Fibroblast of mammary gland (primary cell): ENCODE measurements at regions not wholly inside any gene's neighbourhood (a gene's known extent, or its start where the extent isn't known, plus 50 kb on each side); places are given as distances from the start of the nearest gene placed in this dataset.

Source experiments
- DNase-seq: peaks from one replicate; pipeline ENCODE4 v3.0.0-alpha.2; 2010; ENCODE audit warnings: low read depth
- H3K4me3 ChIP-seq: 2 replicates; pipeline ENCODE4 v1.5.1; 2011; ENCODE audit warnings: low read depth, mild to moderate bottlenecking, low read length, moderate library complexity; ENCODE audit not compliant: control insufficient read depth
- CTCF ChIP-seq: conservative IDR thresholded peaks from 2 replicates; pipeline ENCODE4 v1.5.1; 2011; ENCODE audit warnings: low read depth, low read length, inconsistent platforms; ENCODE audit not compliant: control insufficient read depth, insufficient read depth

GRCh38 chr7:125606671-125607070 lies 677.0 kb upstream of the POT1 start:
- no peak overlapping the region for H3K4me3 ChIP-seq
- DNase-seq, result no peak
- TF ChIP-seq CTCF, result no peak

- DNase-seq, result peak; percentile 1
- no peak for TF ChIP-seq CTCF
- no peak overlapping the region for H3K4me3 ChIP-seq
Observed at GRCh38 chr7:125605241-125605640, 675.6 kb upstream of the POT1 start.

- no peak for TF ChIP-seq CTCF
- no peak overlapping the region for H3K4me3 ChIP-seq
- DNase-seq, result no peak
Observed at GRCh38 chr7:125602441-125602840, 672.8 kb upstream of the POT1 start.

GRCh38 chr7:125599387-125599786 lies 669.8 kb upstream of the POT1 start:
- H3K4me3 ChIP-seq, result no peak overlapping the region
- no peak for TF ChIP-seq CTCF
- no peak for DNase-seq

GRCh38 chr7:125592331-125592730 lies 662.7 kb upstream of the POT1 start:
- TF ChIP-seq CTCF, result no peak
- no peak for DNase-seq
- H3K4me3 ChIP-seq, result no peak overlapping the region

GRCh38 chr7:125573126-125573525 lies 643.5 kb upstream of the POT1 start:
- no peak for TF ChIP-seq CTCF
- DNase-seq, result no peak
- H3K4me3 ChIP-seq, result no peak overlapping the region

- no peak overlapping the region for H3K4me3 ChIP-seq
- no peak for DNase-seq
Observed at GRCh38 chr7:125572414-125572813, 642.8 kb upstream of the POT1 start.

More at GRCh38 chr7:125572414-125572813, 642.8 kb upstream of the POT1 start:
- no peak for TF ChIP-seq CTCF
